Thyroid gland (tissue), 4 donors: ENCODE measurements at regions not wholly inside any gene's neighbourhood (a gene's known extent, or its start where the extent isn't known, plus 50 kb on each side); places are given as distances from the start of the nearest gene placed in this dataset.

Experiments
- CTCF ChIP-seq, 6 experiments: fragments of 200-600 bp in 3 of 6; fragments of 450-650 bp in 3 of 6; sonication (generic) in 3 of 6; IDR thresholded peaks; one replicate each; pipeline ENCODE4 v1.5.1; 2016 to 2019; ENCODE audit warnings: antibody characterized with exemption in 6 of 6, mild to moderate bottlenecking in 2 of 6, inconsistent platforms in 1 of 6, moderate library complexity in 1 of 6
- POLR2A ChIP-seq, 2 donors: fragments of 450-650 bp; IDR thresholded peaks; one replicate each; pipeline ENCODE4 v1.6.1; 2017; ENCODE audit warnings: antibody characterized with exemption in 2 of 2, mild to moderate bottlenecking in 2 of 2, moderate library complexity in 1 of 2

DNA sequence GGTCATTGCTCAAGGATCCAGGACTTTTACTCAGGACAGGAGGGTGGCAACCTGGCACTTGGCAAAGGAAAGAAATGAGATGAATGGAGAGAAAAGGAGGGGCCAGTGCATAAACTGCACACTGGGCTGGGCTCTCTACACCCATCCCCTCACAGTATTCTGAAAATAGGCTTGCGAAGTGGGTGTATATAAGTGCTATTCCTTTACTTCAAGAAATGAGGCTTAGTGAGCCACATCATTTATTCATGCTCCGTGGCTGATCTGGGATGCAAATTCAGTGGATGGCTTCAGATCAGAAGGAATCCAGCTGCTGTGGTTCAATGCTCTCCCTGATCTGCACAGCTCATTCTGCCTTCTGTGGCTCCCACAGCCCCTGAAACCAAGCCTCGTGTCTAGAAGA, 297.7 kb downstream of the UQCRFS1 start:
- TF ChIP-seq POLR2A (IDR thresholded peaks at IDR 0.05) (no peak), CTCF (IDR thresholded peaks at IDR 0.05) (no peak)
